GM23248 (cell line): ENCODE measurements at regions not wholly inside any gene's neighbourhood (a gene's known extent, or its start where the extent isn't known, plus 50 kb on each side); places are given as distances from the start of the nearest gene placed in this dataset.

ENCODE experiments used
- DNase-seq: peaks from one replicate; pipeline ENCODE4 v3.0.0-alpha.2; 2015
- H2AFZ ChIP-seq: fragments of 200-600 bp; sonication (generic); 2 replicates; pipeline ENCODE4 v1.6.1; 2016; ENCODE audit warnings: antibody characterized with exemption
- H3F3A ChIP-seq: fragments of 200-600 bp; sonication (generic); 2 replicates; pipeline ENCODE4 v1.6.1; 2016; ENCODE audit warnings: mild to moderate bottlenecking, antibody characterized with exemption, mixed run types; ENCODE audit not compliant: insufficient read depth
- H3K27ac ChIP-seq: fragments of 200-600 bp; sonication (generic); 2 replicates; pipeline ENCODE4 v1.5.1; 2016; ENCODE audit warnings: mild to moderate bottlenecking
- H3K27me3 ChIP-seq: fragments of 200-600 bp; sonication (generic); replicated peaks from 2 replicates; pipeline ENCODE4 v1.6.1; 2016; ENCODE audit warnings: mild to moderate bottlenecking; ENCODE audit not compliant: insufficient read depth
- H3K36me3 ChIP-seq: fragments of 200-600 bp; sonication (generic); 2 replicates; pipeline ENCODE4 v1.6.1; 2016; ENCODE audit warnings: low read depth, mild to moderate bottlenecking
- H3K4me1 ChIP-seq: fragments of 200-600 bp; sonication (generic); 2 replicates; pipeline ENCODE4 v1.6.1; 2016; ENCODE audit warnings: mild to moderate bottlenecking; ENCODE audit not compliant: insufficient read depth
- H3K4me2 ChIP-seq: fragments of 200-600 bp; sonication (generic); one replicate; pipeline ENCODE4 v1.6.1; 2016; ENCODE audit warnings: mild to moderate bottlenecking; ENCODE audit not compliant: unreplicated experiment
- H3K4me3 ChIP-seq: fragments of 200-600 bp; sonication (generic); 2 replicates; pipeline ENCODE4 v1.5.1; 2016; ENCODE audit warnings: mild to moderate bottlenecking
- H3K79me2 ChIP-seq: fragments of 200-600 bp; sonication (generic); 2 replicates; pipeline ENCODE4 v1.6.1; 2016; ENCODE audit warnings: mild to moderate bottlenecking; ENCODE audit not compliant: insufficient read depth
- H3K9ac ChIP-seq: fragments of 200-600 bp; sonication (generic); 2 replicates; pipeline ENCODE4 v1.6.1; 2016; ENCODE audit warnings: mild to moderate bottlenecking
- H3K9me2 ChIP-seq: fragments of 200-600 bp; sonication (generic); 2 replicates; pipeline ENCODE4 v1.6.1; 2016; ENCODE audit warnings: mixed run types, mild to moderate bottlenecking, moderate library complexity; ENCODE audit not compliant: insufficient read depth
- H3K9me3 ChIP-seq: fragments of 200-600 bp; sonication (generic); one replicate; pipeline ENCODE4 v1.6.1; 2017; ENCODE audit warnings: low read depth
- H4K20me1 ChIP-seq: fragments of 200-600 bp; sonication (generic); 2 replicates; pipeline ENCODE4 v1.6.0; 2016; ENCODE audit not compliant: insufficient read depth
- EZH2 ChIP-seq: fragments of 200-600 bp; sonication (generic); IDR thresholded peaks from 2 replicates; pipeline ENCODE4 v1.6.1; 2018; ENCODE audit warnings: antibody characterized with exemption, mild to moderate bottlenecking; ENCODE audit not compliant: insufficient read depth, poor library complexity, severe bottlenecking
- EZH2phosphoT487 ChIP-seq: fragments of 200-600 bp; sonication (generic); IDR thresholded peaks from 2 replicates; pipeline ENCODE4 v1.6.1; 2018; ENCODE audit warnings: antibody characterized with exemption, moderate library complexity, mild to moderate bottlenecking, low read depth; ENCODE audit not compliant: insufficient read depth
- WGBS, 2 experiments: methylation state at CpG; one replicate each; pipeline ENCODE4 v1.1.6; 2015 to 2017; ENCODE audit warnings: low lambda C conversion rate in 2 of 2, low coverage in 1 of 2; ENCODE audit errors: missing lambda C conversion rate in 2 of 2; 5-methylcytosine and 5-hydroxymethylcytosine counted together
- in situ Hi-C: fragments of 300-500 bp; cut with MboI; formaldehyde crosslinking; loops from 2 replicates; pipeline ENCODE4 v1.15.0; 2020

DNA sequence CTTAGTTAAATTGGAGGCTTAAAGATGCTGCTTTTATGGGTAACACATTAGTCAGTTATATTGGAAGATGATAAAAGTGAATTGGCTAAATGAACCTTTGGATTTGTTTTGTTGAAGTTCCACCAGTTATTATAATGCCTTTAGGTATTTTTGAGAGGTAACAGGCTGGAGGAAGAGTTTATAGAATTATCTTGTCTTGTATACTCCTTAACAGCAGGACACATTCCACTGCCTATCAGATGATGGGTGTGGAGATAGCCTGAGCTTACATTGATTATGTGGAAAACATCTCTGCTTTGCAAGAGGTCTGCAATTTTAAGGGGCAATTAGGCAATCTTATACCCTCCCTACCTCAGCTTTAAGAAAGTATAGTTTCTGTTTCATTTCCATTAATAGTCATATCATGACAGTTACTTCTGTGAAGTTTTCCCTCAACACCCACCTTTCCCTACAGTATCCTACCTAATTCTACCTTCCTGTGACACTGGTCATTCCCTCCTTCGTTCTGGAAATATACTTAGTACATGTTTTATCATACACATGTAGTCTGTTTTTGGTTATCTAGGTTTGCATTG is 403.7 kb upstream of the SPRED2 start:
- H3F3A ChIP-seq: no peaks in the 10 kb centered on the region
- TF ChIP-seq EZH2: no peak
- TF ChIP-seq EZH2phosphoT487: no peak
- no peaks in the 10 kb centered on the region for H3K79me2 ChIP-seq
- WGBS, 2 experiments: 4 to 7% methylated on average over 1 of the region's 1 CpG
- H3K9me2 ChIP-seq: no peaks in the 10 kb centered on the region
- no peaks in the 10 kb centered on the region for H3K4me1 ChIP-seq
- in situ Hi-C loops: no loop called here
- no peaks in the 10 kb centered on the region for H4K20me1 ChIP-seq
- H3K4me3 ChIP-seq: no peak overlapping the region
- no peaks in the 10 kb centered on the region for H3K36me3 ChIP-seq
- no peaks in the 10 kb centered on the region for H3K9me3 ChIP-seq
- no peak for DNase-seq
- H3K27ac ChIP-seq: no peak overlapping the region
- H3K9ac ChIP-seq: no peak overlapping the region
- no peak overlapping the region for H2AFZ ChIP-seq
- no peaks in the 10 kb centered on the region for H3K27me3 ChIP-seq
- no peak overlapping the region for H3K4me2 ChIP-seq

DNA sequence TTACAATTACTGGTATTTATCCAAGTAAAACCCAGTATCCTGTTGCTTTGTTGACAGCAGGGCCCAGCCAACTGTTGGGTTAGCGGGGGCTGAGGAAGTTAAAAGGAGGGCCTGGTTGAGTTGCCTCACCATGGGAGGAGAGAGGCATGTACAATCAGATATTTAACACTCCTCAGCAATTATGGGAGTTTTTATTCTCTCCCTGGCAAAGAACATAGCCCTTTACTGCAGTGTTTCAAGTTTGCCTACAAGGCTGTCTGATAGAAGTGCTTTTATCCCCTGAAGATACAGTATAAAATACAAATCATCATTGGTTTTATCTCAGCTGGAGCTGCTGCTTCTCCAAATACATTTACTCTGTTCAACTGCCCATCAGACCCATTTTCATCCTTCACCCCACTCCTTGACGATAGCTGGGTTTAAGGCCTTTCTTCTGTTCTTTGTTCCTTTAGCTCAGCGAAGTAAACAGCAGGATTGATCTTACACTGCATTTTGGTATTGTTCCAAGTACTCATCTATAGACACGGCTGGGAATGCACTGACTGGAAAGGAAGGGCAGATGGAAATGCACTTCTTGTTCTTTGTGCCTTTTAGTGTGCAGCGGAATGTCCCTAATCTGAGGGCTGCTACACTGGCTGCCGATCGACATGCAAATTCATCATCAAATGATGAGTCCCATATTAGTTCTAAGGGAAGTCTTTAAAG is 402.5 kb upstream of the SPRED2 start:
- no peak for DNase-seq
- H3K9me2 ChIP-seq: no peaks in the 10 kb centered on the region
- WGBS, 2 experiments: 48 to 54% methylated on average over 7 of the region's 7 CpGs
- no peaks in the 10 kb centered on the region for H4K20me1 ChIP-seq
- TF ChIP-seq EZH2: no peak
- TF ChIP-seq EZH2phosphoT487: no peak
- H3F3A ChIP-seq: no peaks in the 10 kb centered on the region
- no peaks in the 10 kb centered on the region for H3K36me3 ChIP-seq
- H3K9ac ChIP-seq: no peak overlapping the region
- H3K27me3 ChIP-seq: no peaks in the 10 kb centered on the region
- H3K4me2 ChIP-seq: no peak overlapping the region
- no peaks in the 10 kb centered on the region for H3K4me1 ChIP-seq
- no peak overlapping the region for H2AFZ ChIP-seq
- no peaks in the 10 kb centered on the region for H3K79me2 ChIP-seq
- H3K9me3 ChIP-seq: no peaks in the 10 kb centered on the region
- H3K27ac ChIP-seq: no peak overlapping the region
- H3K4me3 ChIP-seq: no peak overlapping the region
- in situ Hi-C loops: no loop called here

DNA sequence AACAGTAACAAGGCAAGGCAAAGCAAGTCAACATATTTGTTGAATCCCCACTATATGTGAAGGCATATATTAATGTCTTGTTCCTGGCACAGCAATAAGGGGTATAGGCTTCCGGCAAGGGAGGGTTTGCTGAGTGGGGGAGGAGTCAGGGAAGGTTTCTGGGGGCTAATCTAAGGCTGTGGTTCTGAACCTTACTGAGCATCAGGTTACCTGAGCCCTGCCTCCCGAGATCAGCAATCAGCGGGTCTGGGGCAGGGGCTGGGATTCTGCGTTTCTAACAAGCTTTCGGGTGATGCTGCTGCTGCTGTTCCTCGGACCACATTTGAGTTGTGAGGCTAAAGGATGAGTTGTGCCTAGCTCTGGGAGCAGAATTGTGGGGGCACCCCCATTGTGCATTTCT is 401.7 kb upstream of the SPRED2 start:
- no peak overlapping the region for H3K4me3 ChIP-seq
- 60 to 67% methylated on average over 6 of the region's 6 CpGs for WGBS, 2 experiments
- in situ Hi-C loops: no loop called here

DNA sequence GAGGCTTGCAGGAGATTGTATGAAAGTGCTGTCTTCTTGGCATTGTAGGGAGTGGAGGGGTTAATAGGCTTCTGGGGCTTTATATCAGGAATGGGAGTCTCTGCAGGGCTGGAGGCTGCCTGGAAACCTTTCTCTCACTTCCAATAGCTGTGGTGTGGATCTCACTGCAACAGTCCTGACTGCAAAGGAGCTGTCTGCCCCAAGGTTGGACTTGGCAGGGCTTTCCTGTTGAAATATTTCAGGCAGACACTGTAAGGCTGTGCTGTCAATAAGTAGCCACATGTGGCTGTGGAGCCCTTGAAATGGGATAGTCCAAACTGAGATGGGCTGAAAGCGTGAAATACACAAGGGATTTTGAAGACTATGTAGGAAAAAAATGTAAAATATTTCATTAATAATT is 399.1 kb upstream of the SPRED2 start:
- no peaks in the 10 kb centered on the region for H3F3A ChIP-seq
- no peaks in the 10 kb centered on the region for H3K79me2 ChIP-seq
- H3K9me3 ChIP-seq: no peaks in the 10 kb centered on the region
- H3K27ac ChIP-seq: no peak overlapping the region
- no peaks in the 10 kb centered on the region for H3K4me1 ChIP-seq
- H3K4me2 ChIP-seq: no peak overlapping the region
- WGBS, 2 experiments: 0% methylated on average over 1 of the region's 1 CpG
- no peaks in the 10 kb centered on the region for H3K27me3 ChIP-seq
- no peak overlapping the region for H3K9ac ChIP-seq
- H3K4me3 ChIP-seq: no peak overlapping the region
- H2AFZ ChIP-seq: no peak overlapping the region
- H4K20me1 ChIP-seq: no peaks in the 10 kb centered on the region
- no peak for DNase-seq
- in situ Hi-C loops: no loop called here
- no peaks in the 10 kb centered on the region for H3K9me2 ChIP-seq
- no peaks in the 10 kb centered on the region for H3K36me3 ChIP-seq
- TF ChIP-seq EZH2phosphoT487 (no peak), EZH2 (no peak)

More for the DNA sequence above, 401.7 kb upstream of the SPRED2 start:
- H3F3A ChIP-seq: no peaks in the 10 kb centered on the region
- no peak overlapping the region for H3K4me2 ChIP-seq
- H3K36me3 ChIP-seq: no peaks in the 10 kb centered on the region
- no peak overlapping the region for H3K9ac ChIP-seq
- H3K4me1 ChIP-seq: no peaks in the 10 kb centered on the region
- no peaks in the 10 kb centered on the region for H3K9me2 ChIP-seq
- no peaks in the 10 kb centered on the region for H3K27me3 ChIP-seq
- no peaks in the 10 kb centered on the region for H4K20me1 ChIP-seq
- H3K27ac ChIP-seq: no peak overlapping the region
- TF ChIP-seq EZH2 (no peak), EZH2phosphoT487 (no peak)
- H3K79me2 ChIP-seq: no peaks in the 10 kb centered on the region
- no peak for DNase-seq
- no peak overlapping the region for H2AFZ ChIP-seq
- no peaks in the 10 kb centered on the region for H3K9me3 ChIP-seq
